ENCODE measurements at regions not wholly inside any gene's neighbourhood (a gene's known extent, or its start where the extent isn't known, plus 50 kb on each side); places are given as distances from the start of the nearest gene placed in this dataset.
A peak's percentile ranks its signal among the peaks of the same experiment; 100 is the strongest.

DNA sequence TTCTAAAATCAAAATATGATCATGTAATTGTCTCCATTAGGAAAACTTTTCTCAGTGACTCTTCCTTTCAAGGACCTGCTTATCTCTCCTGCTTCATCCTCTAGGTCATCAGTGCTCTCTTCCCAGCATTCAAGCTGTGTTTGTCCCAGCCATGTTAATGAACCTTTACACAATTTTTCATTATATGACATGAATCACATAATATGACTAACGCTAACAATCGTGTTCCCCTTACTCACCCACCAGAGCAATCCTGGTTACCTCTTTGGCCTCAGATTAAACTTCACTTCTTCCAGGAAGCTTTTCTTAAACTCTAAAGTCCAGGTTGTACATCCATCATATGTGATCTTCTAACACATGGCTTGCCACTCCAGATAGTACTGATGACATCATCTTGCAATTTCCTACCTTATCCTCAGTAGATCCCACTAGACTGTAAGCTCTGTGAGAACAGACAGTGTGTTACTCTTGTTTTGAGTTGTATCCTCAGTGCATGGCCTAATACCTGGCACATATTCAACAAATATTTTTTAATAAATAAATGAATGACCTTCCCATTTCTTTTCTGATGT lies 882.9 kb upstream of the ZEB2 start:
- no peak overlapping the region for H3K27ac ChIP-seq
- TF ChIP-seq, protein P1, sequence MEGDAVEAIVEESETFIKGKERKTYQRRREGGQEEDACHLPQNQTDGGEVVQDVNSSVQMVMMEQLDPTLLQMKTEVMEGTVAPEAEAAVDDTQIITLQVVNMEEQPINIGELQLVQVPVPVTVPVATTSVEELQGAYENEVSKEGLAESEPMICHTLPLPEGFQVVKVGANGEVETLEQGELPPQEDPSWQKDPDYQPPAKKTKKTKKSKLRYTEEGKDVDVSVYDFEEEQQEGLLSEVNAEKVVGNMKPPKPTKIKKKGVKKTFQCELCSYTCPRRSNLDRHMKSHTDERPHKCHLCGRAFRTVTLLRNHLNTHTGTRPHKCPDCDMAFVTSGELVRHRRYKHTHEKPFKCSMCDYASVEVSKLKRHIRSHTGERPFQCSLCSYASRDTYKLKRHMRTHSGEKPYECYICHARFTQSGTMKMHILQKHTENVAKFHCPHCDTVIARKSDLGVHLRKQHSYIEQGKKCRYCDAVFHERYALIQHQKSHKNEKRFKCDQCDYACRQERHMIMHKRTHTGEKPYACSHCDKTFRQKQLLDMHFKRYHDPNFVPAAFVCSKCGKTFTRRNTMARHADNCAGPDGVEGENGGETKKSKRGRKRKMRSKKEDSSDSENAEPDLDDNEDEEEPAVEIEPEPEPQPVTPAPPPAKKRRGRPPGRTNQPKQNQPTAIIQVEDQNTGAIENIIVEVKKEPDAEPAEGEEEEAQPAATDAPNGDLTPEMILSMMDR (IDR thresholded peaks at IDR 0.05; ENCODE audit: low read depth, low read length, missing control alignments), result no peak
- no peaks in the 10 kb centered on the region for H3K27me3 ChIP-seq (replicated peaks)
- no peak for DNase-seq
- in situ Hi-C loops (cut with HindIII; ENCODE audit: low pct_ligation_motif_present, low sequenced_read_pairs), result no loop called here
- no peak overlapping the region for H3K4me3 ChIP-seq (ENCODE audit: low read depth, low read length)
- no peaks in the 10 kb centered on the region for H3K36me3 ChIP-seq (replicated peaks)

DNA sequence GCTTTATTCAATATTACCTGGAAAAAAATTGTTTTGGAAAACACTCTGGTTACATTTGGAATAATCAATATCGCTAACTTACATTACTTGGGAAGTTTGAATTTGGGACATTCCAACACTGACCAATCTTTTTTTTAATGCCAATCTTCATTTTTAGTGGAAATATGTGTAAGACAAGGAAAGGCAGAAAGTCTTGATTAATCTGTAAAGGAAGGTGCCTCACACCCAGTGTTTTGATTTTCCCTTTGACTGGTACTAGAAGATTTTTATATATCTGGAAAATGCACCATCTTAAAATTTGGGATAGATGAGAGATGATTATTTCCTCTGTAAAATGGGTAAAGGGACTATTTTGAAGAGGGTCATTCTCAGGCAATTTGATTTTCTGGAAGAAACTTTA lies 879.2 kb upstream of the ZEB2 start:
- Histone ChIP-seq H3K27ac (no peak overlapping the region), H3K36me3 (replicated peaks) (no peaks in the 10 kb centered on the region), H3K27me3 (replicated peaks) (no peaks in the 10 kb centered on the region), H3K4me3 (ENCODE audit: low read depth, low read length) (no peak overlapping the region)
- in situ Hi-C loops (cut with HindIII; ENCODE audit: low pct_ligation_motif_present, low sequenced_read_pairs), result no loop called here
- TF ChIP-seq, protein P1 (IDR thresholded peaks at IDR 0.05; ENCODE audit: low read depth, low read length, missing control alignments), result no peak
- DNase-seq, result no peak

DNA sequence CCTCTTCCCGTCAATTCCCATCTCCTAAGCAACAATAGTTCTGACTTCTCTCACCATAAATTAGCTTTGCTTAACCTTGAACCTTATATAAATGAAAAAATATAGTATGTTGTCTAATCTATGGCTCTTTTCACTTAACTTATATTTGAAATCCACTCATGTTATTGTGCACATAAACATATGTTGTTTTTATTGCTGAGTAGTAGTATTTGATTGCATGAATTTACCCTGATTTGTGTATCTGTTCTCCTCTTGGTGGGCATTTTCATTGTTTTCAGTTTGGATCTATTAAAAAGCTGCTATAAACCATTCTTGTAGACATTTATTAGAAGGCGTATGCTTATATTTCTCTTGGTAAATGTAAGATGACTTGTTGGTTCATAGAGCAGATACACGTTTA lies 874.3 kb upstream of the ZEB2 start:
- H3K4me3 ChIP-seq (ENCODE audit: low read depth, low read length), result no peak overlapping the region
- DNase-seq, result no peak
- H3K27ac ChIP-seq, result no peak overlapping the region
- in situ Hi-C loops (cut with HindIII; ENCODE audit: low pct_ligation_motif_present, low sequenced_read_pairs), result no loop called here
- TF ChIP-seq, protein P1 (IDR thresholded peaks at IDR 0.05; ENCODE audit: low read depth, low read length, missing control alignments), result no peak
- no peaks in the 10 kb centered on the region for H3K27me3 ChIP-seq (replicated peaks)
- H3K36me3 ChIP-seq (replicated peaks), result no peaks in the 10 kb centered on the region

DNA sequence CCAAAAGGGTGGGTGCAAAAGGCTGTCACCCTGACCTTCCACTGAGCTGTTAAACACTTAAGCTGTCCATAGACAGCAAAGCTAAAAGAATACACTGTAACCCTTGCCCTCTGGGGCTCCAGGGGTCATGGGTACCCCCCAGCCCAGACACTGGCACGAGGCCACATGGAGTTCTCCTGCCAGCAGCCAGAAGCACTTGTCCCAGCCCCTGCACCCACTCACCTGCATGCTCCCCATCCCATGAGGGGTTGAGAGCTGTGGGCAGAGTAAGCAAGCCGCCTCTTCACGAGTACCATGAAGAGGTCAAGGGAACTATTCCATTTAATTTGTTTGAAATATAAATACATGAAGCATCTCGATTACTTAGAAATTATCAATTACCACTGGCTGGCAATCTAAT lies 867.1 kb upstream of the ZEB2 start:
- no peaks in the 10 kb centered on the region for H3K36me3 ChIP-seq (replicated peaks)
- H3K4me3 ChIP-seq (ENCODE audit: low read depth, low read length), result no peak overlapping the region
- in situ Hi-C loops (cut with HindIII; ENCODE audit: low pct_ligation_motif_present, low sequenced_read_pairs), result no loop called here
- TF ChIP-seq, protein P1 (IDR thresholded peaks at IDR 0.05; ENCODE audit: low read depth, low read length, missing control alignments), result no peak
- DNase-seq, result no peak
- no peak overlapping the region for H3K27ac ChIP-seq
- H3K27me3 ChIP-seq (replicated peaks), result no peaks in the 10 kb centered on the region

DNA sequence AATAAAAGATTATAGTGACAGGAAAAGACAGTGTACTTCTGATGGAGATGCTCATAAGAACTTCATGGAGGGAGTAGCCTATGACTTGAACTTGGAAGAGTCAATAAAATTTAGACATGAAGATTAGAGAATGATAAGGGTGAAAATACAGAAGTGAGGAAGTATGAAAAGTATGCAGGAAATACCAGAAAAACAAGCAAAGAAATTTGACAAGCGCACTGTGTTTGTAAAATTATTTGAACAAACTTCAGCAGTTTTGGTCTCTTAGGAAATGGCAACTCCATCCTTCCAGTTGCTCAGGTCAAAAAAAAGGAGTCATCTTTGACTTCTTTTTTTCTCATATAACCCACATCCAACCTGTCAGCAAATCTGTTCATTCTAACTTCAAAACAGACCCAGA lies 864.0 kb upstream of the ZEB2 start:
- Histone ChIP-seq H3K4me3 (ENCODE audit: low read depth, low read length) (no peak overlapping the region), H3K36me3 (replicated peaks) (no peaks in the 10 kb centered on the region), H3K27me3 (replicated peaks) (no peaks in the 10 kb centered on the region), H3K27ac (no peak overlapping the region)
- TF ChIP-seq, protein P1 (IDR thresholded peaks at IDR 0.05; ENCODE audit: low read depth, low read length, missing control alignments), result no peak
- no peak for DNase-seq
- in situ Hi-C loops (cut with HindIII; ENCODE audit: low pct_ligation_motif_present, low sequenced_read_pairs), result no loop called here

DNA sequence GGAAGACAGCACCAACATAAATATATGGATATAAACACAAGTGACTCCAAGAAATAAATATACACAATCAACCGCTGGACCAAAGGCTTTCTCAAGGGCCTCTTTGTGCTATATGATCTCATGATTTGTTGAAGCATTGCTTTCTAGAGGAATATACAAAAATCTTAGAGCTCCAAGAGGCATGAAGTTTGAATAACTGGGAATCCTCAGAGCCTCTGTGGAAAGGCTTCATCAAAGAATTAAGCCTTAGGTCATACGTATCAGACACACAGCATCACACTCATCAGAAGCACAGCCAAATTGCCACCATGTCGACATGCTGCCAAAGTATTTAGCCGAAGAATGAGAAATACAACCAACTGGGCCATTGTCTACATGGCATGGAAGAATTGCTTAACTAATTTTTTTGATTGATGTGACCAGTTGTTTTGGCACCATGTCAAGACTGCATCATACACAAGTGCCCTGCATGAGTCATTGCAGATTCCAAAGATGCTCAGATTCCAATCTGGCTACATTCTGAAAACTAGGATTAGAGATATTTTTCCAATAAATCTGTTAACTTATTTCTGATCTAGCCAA lies 860.6 kb upstream of the ZEB2 start:
- in situ Hi-C loops (cut with HindIII; ENCODE audit: low pct_ligation_motif_present, low sequenced_read_pairs), result no loop called here
- Histone ChIP-seq H3K27ac (no peak overlapping the region), H3K4me3 (ENCODE audit: low read depth, low read length) (no peak overlapping the region), H3K27me3 (replicated peaks) (no peaks in the 10 kb centered on the region), H3K36me3 (replicated peaks) (no peaks in the 10 kb centered on the region)
- TF ChIP-seq, protein P1 (IDR thresholded peaks at IDR 0.05; ENCODE audit: low read depth, low read length, missing control alignments), result no peak
- DNase-seq, result peak; percentile 78
